HG03457 (cell line): ENCODE measurements at regions not wholly inside any gene's neighbourhood (a gene's known extent, or its start where the extent isn't known, plus 50 kb on each side); places are given as distances from the start of the nearest gene placed in this dataset.
A peak's percentile ranks its signal among the peaks of the same experiment; 100 is the strongest.

Experiments used
- ATAC-seq: cut with Tn5 transposase; IDR thresholded peaks from one replicate; pipeline ENCODE4 v1.9.1; 2021; ENCODE audit warnings: moderate number of reproducible peaks; ENCODE audit not compliant: unreplicated experiment

GRCh38 chr4:176843710-176844109, 51.0 kb upstream of the VEGFC start:
- no peak for ATAC-seq

- ATAC-seq, result no peak
Measured at GRCh38 chr4:176844448-176844847, 51.7 kb upstream of the VEGFC start.

DNA sequence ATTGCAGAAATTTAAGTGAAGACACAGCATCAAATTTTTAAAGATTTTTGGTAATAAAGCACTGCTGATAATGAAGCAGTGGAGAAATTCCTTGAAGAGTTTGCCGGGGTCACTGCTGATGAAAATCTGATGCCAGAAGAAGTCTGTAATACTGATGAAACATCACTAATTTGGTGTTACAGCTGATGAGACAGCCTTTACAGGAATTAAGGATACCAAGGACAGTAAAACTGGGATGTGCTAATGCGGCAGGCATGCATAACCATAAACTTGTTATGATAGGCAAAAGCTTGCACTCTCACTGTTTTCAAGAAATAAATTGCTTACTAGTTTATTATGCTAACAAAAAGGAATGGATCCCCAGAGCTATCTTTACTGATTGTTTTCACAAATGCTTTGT, 52.9 kb upstream of the VEGFC start:
- ATAC-seq, result no peak

GRCh38 chr4:176849076-176849475, 56.4 kb upstream of the VEGFC start:
- no peak for ATAC-seq

DNA sequence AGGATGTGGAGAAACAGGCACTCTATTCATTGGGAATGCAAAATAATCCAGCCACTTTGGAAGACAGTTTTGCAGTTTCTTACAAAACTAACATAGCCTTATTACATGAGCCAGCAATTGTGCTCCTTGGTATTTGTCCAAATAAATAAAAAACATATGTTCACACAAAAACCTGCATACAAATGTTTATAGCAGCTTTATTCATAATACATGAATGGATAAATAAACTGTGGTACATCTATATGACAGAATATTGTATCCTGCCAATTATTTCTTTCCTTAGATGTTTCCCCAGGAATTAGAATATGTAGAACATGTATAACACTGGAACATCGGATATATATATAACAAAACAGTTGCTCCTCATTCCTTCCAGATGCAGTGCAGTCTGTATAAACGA, 57.7 kb upstream of the VEGFC start:
- no peak for ATAC-seq

- no peak for ATAC-seq
Measured at GRCh38 chr4:176856421-176856820, 63.7 kb upstream of the VEGFC start.

- ATAC-seq, result no peak
Measured at GRCh38 chr4:176858839-176859238, 66.1 kb upstream of the VEGFC start.

DNA sequence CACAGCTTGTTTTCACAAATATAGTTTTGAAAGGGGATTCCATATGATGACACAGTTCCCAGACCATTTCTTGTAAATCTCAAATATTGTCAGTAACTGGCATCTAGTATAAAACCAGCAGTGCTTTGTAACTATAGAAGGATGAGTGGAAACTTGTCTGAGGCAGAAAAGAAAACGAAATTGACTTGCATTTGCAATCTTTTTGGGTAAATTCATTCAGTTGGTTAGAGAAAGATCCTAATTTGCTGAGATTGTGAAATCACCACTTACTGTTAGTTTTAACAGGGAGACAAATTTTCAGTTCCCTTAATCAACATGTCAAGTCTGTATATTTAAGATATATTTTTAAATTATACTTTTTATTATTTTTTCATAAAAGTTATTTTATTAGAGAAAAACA, 71.5 kb upstream of the VEGFC start:
- ATAC-seq, result no peak

DNA sequence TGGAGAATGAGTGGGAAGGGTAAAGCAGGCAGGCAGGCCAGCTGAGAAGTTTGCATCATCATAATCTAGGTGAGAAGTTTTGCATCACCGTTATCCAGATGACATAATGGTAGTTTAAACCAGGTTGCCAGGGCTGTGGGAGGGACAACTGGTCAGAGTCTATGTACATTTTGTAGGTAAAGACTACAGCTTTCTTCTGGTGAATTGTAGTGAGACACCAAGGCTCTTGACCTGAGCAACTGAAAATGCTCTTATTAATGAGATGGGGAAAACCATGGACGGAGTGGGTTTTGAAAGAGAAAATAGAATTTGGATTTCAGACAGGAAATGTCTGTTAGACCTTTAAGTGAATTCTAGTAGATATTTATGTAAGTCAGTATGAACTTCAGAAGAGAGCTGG, 76.0 kb upstream of the VEGFC start:
- peak; percentile 54 for ATAC-seq

DNA sequence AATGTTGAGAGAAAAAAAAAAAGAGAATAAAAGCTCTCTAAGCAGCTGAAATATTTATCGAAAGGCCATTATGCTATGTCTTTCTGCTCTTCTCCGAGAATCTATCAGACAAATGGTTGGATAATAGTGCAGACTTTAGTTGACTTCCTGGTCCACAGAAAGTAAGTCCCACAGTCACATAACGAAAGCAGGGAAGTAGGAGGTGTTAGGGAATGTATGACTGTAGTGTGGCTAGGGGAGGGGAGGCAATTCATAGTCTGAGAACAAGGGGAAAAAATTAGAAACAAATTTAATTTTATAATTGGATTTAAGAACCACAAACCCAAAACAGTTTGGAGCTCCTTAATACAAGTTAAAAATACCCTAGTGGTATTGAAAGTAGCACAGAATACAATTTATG, 79.7 kb upstream of the VEGFC start:
- ATAC-seq, result no peak

DNA sequence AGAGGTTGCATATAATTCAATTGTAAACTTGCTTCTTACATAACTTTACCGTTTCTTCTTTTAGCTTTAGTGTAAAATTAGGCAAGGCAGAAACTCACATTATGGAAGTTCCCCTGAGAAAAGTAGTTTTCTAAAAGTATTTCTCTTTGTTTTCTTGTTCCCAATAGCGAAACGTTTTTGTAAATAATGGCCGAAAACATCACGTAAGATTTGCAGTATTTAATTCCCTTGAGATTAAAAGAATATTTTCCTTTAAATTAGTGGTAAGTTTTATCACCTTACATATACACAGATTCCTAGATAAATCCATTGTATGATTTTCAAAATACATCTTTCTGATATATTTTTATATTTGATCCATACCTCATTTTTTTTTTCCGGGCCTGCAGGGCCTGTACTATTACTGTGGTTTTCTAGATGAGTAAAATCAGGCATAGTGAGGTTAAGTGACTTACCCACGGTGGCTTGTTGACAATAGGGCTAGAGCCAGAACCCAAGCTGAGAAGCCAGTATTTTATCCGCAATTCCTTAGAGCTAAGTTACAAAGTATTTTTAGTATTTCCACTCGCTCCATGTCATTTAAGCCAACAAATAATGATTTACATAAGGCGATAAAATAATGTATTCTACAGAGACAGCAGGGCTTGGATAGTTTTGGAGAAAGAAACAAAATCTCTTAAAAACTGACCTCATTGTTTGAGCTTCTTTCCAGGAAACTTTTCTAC, 82.2 kb upstream of the VEGFC start:
- ATAC-seq, result no peak

GRCh38 chr4:176875446-176875930, 82.8 kb upstream of the VEGFC start:
- ATAC-seq, result no peak

- no peak for ATAC-seq
Measured at GRCh38 chr4:176879380-176880116, 86.8 kb upstream of the VEGFC start.

- ATAC-seq, result no peak
Measured at GRCh38 chr4:176882206-176882605, 89.5 kb upstream of the VEGFC start.

DNA sequence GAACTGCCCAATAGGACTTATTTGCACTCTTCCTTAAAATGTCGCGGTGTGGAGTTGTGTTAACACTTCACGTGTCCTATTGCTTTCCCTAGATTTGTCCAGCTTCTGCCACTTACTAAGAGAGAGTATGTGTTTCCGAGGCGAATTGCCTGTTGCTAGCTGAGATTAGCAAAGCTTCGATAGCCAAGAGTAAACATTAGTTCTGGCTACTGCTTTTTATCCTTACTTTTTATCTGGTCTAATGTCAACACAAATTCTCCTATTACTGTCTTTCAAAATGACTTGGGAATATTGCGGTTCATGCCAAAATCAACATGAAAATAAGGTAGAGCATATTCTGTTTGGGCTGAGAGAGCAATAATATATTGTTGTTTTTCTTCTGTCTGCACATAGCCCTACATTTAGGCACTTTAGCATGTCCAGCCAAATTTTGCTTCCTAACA, 90.4 kb upstream of the VEGFC start:
- ATAC-seq, result no peak

DNA sequence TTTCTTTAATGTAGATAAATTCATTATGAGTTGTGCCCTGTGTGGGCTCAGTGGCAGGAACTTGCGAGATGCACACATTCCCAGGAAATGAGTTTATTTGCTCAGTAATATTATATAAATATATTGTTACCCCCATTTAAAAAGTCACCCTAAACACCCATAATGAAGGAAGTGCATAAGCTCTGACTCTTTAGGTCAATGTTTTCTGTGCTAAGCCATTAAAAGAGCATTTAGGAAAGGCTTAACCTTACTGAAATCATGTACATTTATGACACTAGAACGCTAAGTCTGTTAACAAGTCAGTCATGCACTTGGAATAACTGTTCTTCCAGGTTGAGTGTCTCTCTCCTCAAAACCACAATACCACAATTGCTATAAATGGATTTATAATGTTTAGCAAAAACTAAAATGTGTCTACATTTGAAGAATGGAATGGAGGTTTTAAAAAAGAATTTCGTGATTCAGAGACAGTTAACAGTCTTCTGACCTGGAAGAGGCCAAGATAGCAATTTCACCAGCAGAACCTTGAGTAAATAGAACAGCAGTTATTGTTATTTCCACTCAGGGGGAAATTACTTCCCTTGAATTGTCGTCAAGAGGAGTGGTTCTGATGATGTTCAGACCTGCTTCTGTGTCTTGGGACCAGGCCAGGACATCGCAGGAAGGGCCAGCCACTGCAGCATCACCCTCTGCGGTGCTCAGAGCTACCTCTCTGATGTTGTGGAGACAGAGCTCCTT, 91.1 kb upstream of the VEGFC start:
- no peak for ATAC-seq

GRCh38 chr4:176885224-176885623, 92.5 kb upstream of the VEGFC start:
- ATAC-seq, result no peak

DNA sequence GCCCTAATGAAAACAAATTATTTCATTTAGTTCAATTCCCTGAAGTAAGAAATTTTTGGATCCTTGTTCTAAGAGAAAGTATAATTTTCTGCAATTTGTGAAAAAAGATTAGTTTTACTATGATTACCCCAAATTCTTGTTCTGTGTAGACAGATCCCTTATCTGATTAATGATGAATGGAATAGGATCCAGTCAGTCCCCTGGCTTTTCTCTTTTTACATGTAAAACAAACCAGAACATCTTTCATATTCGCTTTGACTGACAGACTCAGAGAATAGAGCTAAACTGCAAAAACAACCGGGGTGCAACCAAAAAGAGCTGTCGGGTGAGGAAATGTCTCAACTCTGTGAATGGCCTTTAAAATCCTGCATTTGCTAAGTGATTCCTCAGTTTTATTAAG, 93.4 kb upstream of the VEGFC start:
- ATAC-seq, result no peak

DNA sequence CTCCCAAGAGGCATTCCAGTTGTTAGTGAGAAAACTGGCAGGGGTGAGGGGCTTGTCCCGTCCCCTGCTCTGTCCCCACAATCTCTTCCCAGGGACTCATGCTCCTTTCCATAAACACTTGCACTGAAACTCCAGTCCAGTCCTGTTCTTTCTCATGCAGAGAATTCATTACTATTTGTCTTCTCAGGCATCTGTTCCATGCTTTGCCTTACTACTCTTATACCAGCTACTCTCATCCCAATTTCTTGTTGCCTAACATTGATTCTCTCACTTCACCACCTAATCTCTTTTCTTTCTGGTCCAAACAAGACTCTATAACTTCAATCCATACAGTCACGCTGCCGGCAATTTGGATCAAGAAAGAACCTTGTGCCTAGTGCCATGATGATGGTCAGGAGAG, 97.1 kb upstream of the VEGFC start:
- no peak for ATAC-seq

- no peak for ATAC-seq
Measured at GRCh38 chr4:176894498-176894897, 101.8 kb upstream of the VEGFC start.

GRCh38 chr4:176896211-176896610, 103.5 kb upstream of the VEGFC start:
- ATAC-seq, result no peak

GRCh38 chr4:176897226-176897625, 104.5 kb upstream of the VEGFC start:
- no peak for ATAC-seq
